Forelimb muscle (tissue), 1 donor: ENCODE measurements at regions not wholly inside any gene's neighbourhood (a gene's known extent, or its start where the extent isn't known, plus 50 kb on each side); places are given as distances from the start of the nearest gene placed in this dataset.
"Not testable (repeated sequence)": the region's sequence is repeated elsewhere in the genome, so short reads cannot be mapped to it uniquely, and the experiment has no call there.

ENCODE experiments used
- DNase-seq: peaks from one replicate; pipeline ENCODE4 v3.0.0-alpha.2; 2013; ENCODE audit warnings: low read depth

DNA sequence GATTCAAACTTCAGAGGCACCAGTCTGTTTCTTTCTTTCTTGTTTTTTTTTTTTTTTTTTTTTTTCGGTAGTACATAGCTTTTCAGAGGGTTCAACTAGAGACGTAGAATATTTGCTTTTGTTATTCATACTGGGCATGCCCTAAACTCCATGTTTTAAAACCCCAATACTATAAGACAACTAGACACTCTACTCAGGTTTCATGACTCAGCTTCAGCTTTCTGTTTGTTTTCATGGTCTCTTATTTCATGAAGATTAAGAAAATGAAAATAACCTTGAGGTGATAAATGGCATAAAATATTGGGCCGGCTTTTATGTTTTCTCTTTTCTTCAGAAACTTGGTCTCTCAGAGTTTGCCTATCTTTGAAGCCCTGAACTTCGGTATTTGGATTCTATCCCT lies 2126.3 kb upstream of the ACO1 start:
- DNase-seq, result no peak

GRCh38 chr9:30280229-30280900 lies 2104.1 kb upstream of the ACO1 start:
- no peak for DNase-seq

- DNase-seq, result no peak
Observed at GRCh38 chr9:30289435-30289834, 2095.0 kb upstream of the ACO1 start.

DNA sequence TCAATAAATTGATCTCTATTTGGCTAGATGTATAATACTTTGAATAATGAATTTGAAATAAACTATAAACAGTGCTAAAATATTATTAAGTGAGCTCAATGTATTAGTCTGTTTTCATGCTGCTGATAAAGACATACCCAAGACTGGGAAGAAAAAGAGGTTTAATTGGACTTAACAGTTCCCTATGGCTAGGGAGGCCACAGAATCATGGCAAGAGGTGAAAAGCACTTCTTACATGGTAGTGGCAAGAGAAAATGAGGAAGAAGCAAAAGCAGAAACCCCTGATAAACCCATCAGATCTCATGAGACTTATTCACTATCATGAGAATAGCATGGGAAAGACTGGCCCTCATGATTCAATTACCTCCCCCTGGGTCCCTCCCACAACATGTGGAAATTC lies 2092.4 kb upstream of the ACO1 start:
- DNase-seq, result not testable (repeated sequence)

GRCh38 chr9:30293231-30293630 lies 2091.2 kb upstream of the ACO1 start:
- DNase-seq, result no peak

- DNase-seq, result no peak
Observed at GRCh38 chr9:30299126-30299780, 2085.2 kb upstream of the ACO1 start.

- DNase-seq, result no peak
Observed at GRCh38 chr9:30301271-30301963, 2083.0 kb upstream of the ACO1 start.

GRCh38 chr9:30310711-30311110 lies 2073.7 kb upstream of the ACO1 start:
- no peak for DNase-seq

GRCh38 chr9:30329431-30329830 lies 2055.0 kb upstream of the ACO1 start:
- DNase-seq, result no peak

GRCh38 chr9:30348904-30349303 lies 2035.5 kb upstream of the ACO1 start:
- no peak for DNase-seq

GRCh38 chr9:30349526-30350513 lies 2034.6 kb upstream of the ACO1 start:
- DNase-seq, result no peak

DNA sequence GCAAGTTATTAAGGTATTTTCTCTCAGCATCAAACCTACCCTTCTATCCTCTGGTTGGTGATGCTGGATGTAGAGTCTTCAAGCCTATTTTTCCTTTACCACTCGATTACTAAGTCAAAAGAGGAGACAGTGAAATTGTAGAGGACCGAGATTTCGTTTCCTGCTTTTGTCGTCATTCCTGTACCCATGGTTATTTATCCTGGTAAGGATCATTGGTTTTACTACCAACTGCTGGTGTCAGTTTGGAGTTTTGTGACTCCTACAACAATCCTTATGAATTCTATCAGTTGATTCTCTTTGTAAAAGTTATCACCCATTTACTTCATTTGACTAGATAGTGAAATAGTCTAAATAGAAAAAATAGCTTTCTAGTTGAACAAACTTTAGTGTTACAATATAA lies 2028.2 kb upstream of the ACO1 start:
- no peak for DNase-seq

DNA sequence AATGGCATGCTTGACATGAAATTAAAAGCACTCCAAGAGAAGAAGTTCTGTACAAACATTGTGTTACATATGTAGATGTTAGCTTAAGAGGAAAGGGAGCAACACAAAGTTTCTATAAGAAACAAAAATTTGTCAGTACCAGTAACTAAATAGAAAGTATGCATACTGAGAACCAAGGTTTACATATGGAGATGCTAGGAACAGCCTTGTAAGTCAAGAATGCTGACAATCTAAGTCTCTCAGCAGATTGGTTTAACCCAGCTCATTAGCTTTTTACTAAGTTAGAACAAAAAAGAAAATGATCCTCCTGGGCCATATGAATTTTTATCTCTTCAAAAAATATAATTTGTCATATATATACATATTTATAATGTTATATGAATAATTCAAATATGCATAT lies 2022.1 kb upstream of the ACO1 start:
- no peak for DNase-seq

- not testable (repeated sequence) for DNase-seq
Observed at GRCh38 chr9:30366140-30366539, 2018.3 kb upstream of the ACO1 start.

DNA sequence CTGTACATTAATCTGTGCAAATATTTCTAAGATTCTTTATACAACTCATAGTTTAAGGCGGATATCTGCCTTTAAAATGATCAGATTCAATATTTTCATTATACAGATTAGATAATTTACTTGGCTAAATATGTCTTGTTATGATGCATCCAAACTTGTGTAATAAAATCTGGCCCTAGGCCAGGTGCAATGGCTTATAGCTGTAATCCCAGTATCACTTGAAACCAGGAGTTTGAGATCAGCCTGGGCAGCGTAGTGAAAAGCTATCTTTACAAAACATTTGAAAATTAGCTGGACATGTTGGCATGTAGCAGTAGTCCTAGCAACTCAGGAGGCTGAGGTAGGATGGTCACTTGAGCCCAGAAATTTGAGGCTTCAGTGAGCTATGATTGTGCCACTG lies 2002.2 kb upstream of the ACO1 start:
- DNase-seq, result no peak

DNA sequence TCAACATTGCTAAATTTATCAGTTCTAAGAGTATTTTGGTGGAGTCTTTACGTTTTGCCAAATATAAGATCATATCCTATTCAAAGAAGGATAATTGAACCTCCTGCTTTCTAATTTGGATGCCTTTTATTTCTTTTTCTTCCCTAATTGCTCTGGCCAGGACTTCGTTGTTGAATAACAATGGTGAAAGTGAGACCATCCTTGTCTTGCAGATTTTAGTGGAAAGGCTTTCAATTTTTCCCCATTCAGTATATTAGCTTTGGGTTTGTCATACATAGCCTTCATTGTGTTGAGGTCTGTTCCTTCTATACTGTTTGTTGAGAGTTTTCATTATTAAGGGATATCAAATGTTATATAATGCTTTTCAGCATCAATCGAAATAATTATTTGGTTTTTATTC lies 1974.2 kb upstream of the ACO1 start:
- no peak for DNase-seq

DNA sequence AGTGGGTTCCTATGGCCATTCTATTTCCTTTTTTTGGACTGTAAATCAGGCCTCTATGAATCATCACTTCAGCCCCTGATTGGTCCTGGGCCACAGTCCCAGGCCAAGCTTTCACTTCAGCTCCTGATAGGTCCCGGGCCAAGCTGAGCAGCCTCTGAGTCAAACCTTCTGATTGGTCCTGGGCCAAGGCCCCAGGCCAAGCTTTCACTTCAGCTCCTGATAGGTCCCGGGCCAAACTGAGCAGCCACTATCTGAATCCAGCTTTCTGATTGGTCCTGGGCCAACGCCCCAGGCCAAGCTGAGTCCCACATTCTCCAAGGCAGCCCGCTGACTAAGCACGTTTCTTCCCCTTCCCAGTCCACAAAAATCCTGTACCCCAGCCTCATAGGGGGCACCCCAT lies 1972.9 kb upstream of the ACO1 start:
- no peak for DNase-seq

DNA sequence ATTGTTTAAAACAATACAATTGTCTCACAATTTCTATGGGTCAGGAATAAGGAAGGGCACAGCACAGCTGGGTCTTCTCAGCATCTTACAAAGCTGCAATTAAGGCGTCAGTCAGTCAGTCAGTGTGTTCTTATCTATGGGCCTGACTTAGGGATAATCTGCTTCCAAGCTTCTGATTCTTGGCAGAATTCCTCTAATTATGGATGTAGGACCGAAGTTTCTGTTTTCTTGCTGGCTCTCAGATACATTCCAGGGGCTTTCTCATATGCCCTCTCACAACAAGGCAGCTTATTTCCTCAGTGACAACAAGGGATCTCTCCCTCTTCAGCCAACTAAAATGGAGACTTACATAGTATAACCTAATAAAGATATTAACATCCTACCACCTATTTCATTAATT lies 1925.3 kb upstream of the ACO1 start:
- no peak for DNase-seq

DNA sequence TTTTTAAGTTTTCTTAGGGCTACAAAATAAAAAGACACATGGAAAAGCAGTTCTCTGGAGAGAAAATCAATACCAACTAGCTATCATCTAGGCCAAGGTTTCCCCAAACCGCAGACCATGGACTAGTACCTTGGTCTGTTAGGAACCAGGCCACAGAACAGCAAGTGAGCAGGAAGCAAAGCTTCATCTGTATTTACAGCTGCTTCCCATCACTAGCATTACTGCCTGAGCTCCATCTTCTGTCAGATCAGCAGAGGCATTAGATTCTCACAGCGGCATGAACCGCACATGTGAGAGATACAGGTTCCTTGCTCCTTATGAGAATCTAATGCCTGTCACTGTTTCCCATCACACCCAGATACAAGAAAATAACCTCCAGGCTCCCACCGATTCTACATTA lies 1907.6 kb upstream of the ACO1 start:
- no peak for DNase-seq

- DNase-seq, result no peak
Observed at GRCh38 chr9:30478684-30479083, 1905.8 kb upstream of the ACO1 start.

GRCh38 chr9:30482499-30482898 lies 1901.9 kb upstream of the ACO1 start:
- DNase-seq, result no peak

DNA sequence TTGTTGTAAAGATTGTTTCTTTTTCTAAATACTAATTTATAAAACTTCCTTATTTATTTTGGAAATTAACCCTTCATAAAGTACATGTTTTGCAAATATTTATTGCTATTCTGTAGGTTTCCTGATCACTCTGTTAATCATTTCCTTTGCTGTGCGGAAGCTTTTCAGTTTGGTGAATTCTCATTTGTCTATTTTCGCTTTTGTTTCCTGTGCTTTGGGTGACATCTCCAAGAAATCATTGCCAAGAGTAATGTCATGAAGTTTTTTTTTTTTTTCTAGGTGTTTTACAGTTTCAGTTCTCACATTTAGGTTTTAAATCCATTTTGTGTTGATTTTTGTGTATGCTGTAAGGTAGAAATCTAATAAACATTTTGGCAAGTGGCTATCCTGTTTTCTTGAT lies 1899.8 kb upstream of the ACO1 start:
- DNase-seq, result no peak
